Body of pancreas (tissue), 4 donors: ENCODE measurements at regions not wholly inside any gene's neighbourhood (a gene's known extent, or its start where the extent isn't known, plus 50 kb on each side); places are given as distances from the start of the nearest gene placed in this dataset.
"Not testable (repeated sequence)": the region's sequence is repeated elsewhere in the genome, so short reads cannot be mapped to it uniquely, and the experiment has no call there.

Source experiments
- ATAC-seq: fragments of 150-250 bp; one replicate; pipeline ENCODE4 v1.9.1; 2016
- DNase-seq, 4 donors: peaks; one replicate each; pipeline ENCODE4 v3.0.0-alpha.2; 2019
- H3K27ac ChIP-seq, 4 donors: fragments of 200-600 bp; sonication (generic); 1 replicate in 3 of 4; 2 replicates in 1 of 4; pipeline versions ENCODE4 v1.5.1 to v1.6.1; 2016 to 2019; ENCODE audit warnings: mild to moderate bottlenecking in 1 of 4, mixed read lengths in 1 of 4, moderate library complexity in 1 of 4
- H3K27me3 ChIP-seq, 2 donors: fragments of 200-600 bp; sonication (generic); one replicate each; pipeline ENCODE4 v1.6.0; 2016; ENCODE audit warnings: mild to moderate bottlenecking in 1 of 2
- H3K36me3 ChIP-seq, 2 donors: fragments of 200-600 bp; sonication (generic); replicated peaks in 1 of 2; 2 replicates each; pipeline ENCODE4 v1.5.1; 2016; ENCODE audit warnings: low read depth in 2 of 2; ENCODE audit not compliant: insufficient read depth in 1 of 2
- H3K4me1 ChIP-seq: fragments of 200-600 bp; sonication (generic); one replicate; pipeline ENCODE4 v1.6.0; 2016
- H3K4me3 ChIP-seq, 2 donors: fragments of 200-600 bp; sonication (generic); 1 replicate in 1 of 2; 2 replicates in 1 of 2; pipeline ENCODE4 v1.5.1; 2016 to 2019
- H3K9me3 ChIP-seq, 3 donors: fragments of 200-600 bp; sonication (generic); 1 replicate in 2 of 3; 2 replicates in 1 of 3; pipeline ENCODE4 v1.5.1; 2016
- CTCF ChIP-seq, 7 experiments: fragments of 450-650 bp in 4 of 7; fragments of 200-600 bp in 3 of 7; sonication (generic) in 3 of 7; IDR thresholded peaks; one replicate each; pipeline ENCODE4 v1.5.1; 2016 to 2019; ENCODE audit warnings: antibody characterized with exemption in 7 of 7
- POLR2A ChIP-seq, 3 donors: fragments of 450-650 bp; IDR thresholded peaks; one replicate each; pipeline ENCODE4 v1.6.1; 2016; ENCODE audit warnings: antibody characterized with exemption in 3 of 3, mild to moderate bottlenecking in 2 of 3
- WGBS, 2 donors: methylation state at CpG; one replicate each; pipeline ENCODE4 v1.1.5; 2017; 5-methylcytosine and 5-hydroxymethylcytosine counted together
- intact Hi-C: fragments of 100-400 bp; cut with DNase I; formaldehyde crosslinking; loops from one replicate; pipeline ENCODE4 v1.15.1; 2023

- 68 to 74% methylated on average over 11 of the region's 11 CpGs for WGBS, 2 donors
Measured at GRCh38 chr17:54353789-54354525, 531.2 kb downstream of the KIF2B start.

GRCh38 chr17:54361073-54361472 is 538.3 kb downstream of the KIF2B start:
- H3K9me3 ChIP-seq, intact Hi-C loops, H3K27ac ChIP-seq, ATAC-seq, DNase-seq, H3K36me3 ChIP-seq, H3K27me3 ChIP-seq, H3K4me1 ChIP-seq, H3K4me3 ChIP-seq: not testable (repeated sequence)
- WGBS, 2 donors, result 46 to 69% methylated on average over 4 of the region's 4 CpGs

More at GRCh38 chr17:54353789-54354525, 531.2 kb downstream of the KIF2B start:
- no peak overlapping the region for H3K4me3 ChIP-seq
- no peaks in the 10 kb centered on the region for H3K36me3 ChIP-seq
- no peaks in the 10 kb centered on the region for H3K4me1 ChIP-seq
- TF ChIP-seq CTCF (IDR thresholded peaks at IDR 0.05) (no peak), POLR2A (IDR thresholded peaks at IDR 0.05) (no peak)
- intact Hi-C loops, result no loop called here
- H3K9me3 ChIP-seq, result no peaks in the 10 kb centered on the region
- DNase-seq (no peak), ATAC-seq (no peak)
- no peak overlapping the region for H3K27ac ChIP-seq
- no peaks in the 10 kb centered on the region for H3K27me3 ChIP-seq

DNA sequence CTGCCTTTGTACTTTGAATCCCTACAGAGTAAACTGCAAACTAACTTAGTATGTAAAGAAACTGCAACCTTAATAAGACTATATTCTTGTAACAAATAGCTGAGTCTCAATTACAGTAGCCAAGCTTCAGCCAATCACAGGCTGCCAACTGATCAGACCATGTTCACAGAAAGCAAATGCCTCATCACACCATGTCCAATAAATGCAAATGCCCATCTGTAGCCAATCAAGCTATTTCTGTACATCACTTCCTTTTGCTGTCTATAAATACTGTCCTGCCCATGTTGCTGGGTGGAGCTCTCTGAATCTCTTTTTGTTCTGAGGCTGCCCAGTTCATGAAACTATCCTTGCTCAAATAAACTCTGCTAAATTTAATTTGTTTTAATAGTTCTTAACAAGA is 531.7 kb upstream of the TOM1L1 start:
- H3K4me3 ChIP-seq, result no peak overlapping the region
- intact Hi-C loops, result no loop called here
- no peak for DNase-seq
- H3K27ac ChIP-seq, result no peak overlapping the region
- TF ChIP-seq CTCF (IDR thresholded peaks at IDR 0.05) (no peak), POLR2A (IDR thresholded peaks at IDR 0.05) (no peak)
- ATAC-seq, result no peak
- no peaks in the 10 kb centered on the region for H3K4me1 ChIP-seq
- H3K9me3 ChIP-seq, result no peaks in the 10 kb centered on the region
- H3K27me3 ChIP-seq, result no peaks in the 10 kb centered on the region
- H3K36me3 ChIP-seq, result no peaks in the 10 kb centered on the region

GRCh38 chr17:54372069-54372749 is 528.4 kb upstream of the TOM1L1 start:
- 45 to 47% methylated on average over 2 of the region's 2 CpGs for WGBS, 2 donors
- no peaks in the 10 kb centered on the region for H3K27me3 ChIP-seq
- no peaks in the 10 kb centered on the region for H3K36me3 ChIP-seq
- intact Hi-C loops, result no loop called here
- no peak overlapping the region for H3K27ac ChIP-seq
- TF ChIP-seq CTCF (IDR thresholded peaks at IDR 0.05) (no peak), POLR2A (IDR thresholded peaks at IDR 0.05) (no peak)
- H3K4me3 ChIP-seq, result no peak overlapping the region
- no peaks in the 10 kb centered on the region for H3K9me3 ChIP-seq
- no peak for DNase-seq
- ATAC-seq, result no peak
- H3K4me1 ChIP-seq, result no peaks in the 10 kb centered on the region

- no peak for DNase-seq
- ATAC-seq, result no peak
Measured at GRCh38 chr17:54373970-54374369, 526.7 kb upstream of the TOM1L1 start.

DNA sequence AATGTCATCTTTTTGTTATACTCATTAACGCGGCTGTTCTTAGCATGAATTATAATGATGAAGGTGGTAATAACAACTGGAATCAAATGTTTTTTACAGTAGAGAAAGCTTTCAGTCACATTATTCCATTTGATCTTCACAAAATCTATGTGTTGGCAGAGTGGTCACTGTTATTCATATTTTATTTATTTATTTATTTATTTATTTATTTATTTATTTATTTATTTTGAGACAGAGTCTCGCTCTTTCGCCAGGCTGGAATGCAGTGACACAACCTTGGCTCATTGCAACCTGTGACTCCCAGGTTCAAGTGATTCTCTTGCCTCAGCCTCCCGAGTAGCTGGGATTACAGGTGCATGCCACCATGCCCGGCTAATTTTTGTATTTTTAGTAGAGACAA is 524.2 kb upstream of the TOM1L1 start:
- H3K4me1 ChIP-seq, result not testable (repeated sequence)
- WGBS, 2 donors, result 75 to 84% methylated on average over 6 of the region's 6 CpGs

More at GRCh38 chr17:54373970-54374369, 526.7 kb upstream of the TOM1L1 start:
- 0 to 11% methylated on average over 1 of the region's 1 CpG for WGBS, 2 donors
- intact Hi-C loops, result no loop called here
- Histone ChIP-seq H3K27ac (no peak overlapping the region), H3K27me3 (no peaks in the 10 kb centered on the region), H3K4me3 (no peak overlapping the region), H3K4me1 (no peaks in the 10 kb centered on the region), H3K9me3 (no peaks in the 10 kb centered on the region), H3K36me3 (no peaks in the 10 kb centered on the region)
- TF ChIP-seq CTCF (IDR thresholded peaks at IDR 0.05) (no peak), POLR2A (IDR thresholded peaks at IDR 0.05) (no peak)

More for the DNA sequence above, 524.2 kb upstream of the TOM1L1 start:
- ATAC-seq, DNase-seq, H3K27me3 ChIP-seq, intact Hi-C loops, H3K4me3 ChIP-seq, H3K36me3 ChIP-seq, H3K27ac ChIP-seq, H3K9me3 ChIP-seq: not testable (repeated sequence)
